PFSK-1 (cell line): ENCODE measurements at regions not wholly inside any gene's neighbourhood (a gene's known extent, or its start where the extent isn't known, plus 50 kb on each side); places are given as distances from the start of the nearest gene placed in this dataset.
A peak's percentile ranks its signal among the peaks of the same experiment; 100 is the strongest.

Experiments used
- POLR2AphosphoS5 ChIP-seq: IDR thresholded peaks from 2 replicates; pipeline ENCODE4 v1.6.1; 2012; ENCODE audit warnings: low read depth, mild to moderate bottlenecking, control low read depth, low read length, moderate library complexity
- TAF1 ChIP-seq: IDR thresholded peaks from 2 replicates; pipeline ENCODE4 v1.6.1; 2012; ENCODE audit warnings: low read length, control low read depth, borderline replicate concordance; ENCODE audit not compliant: insufficient read depth
- TF ChIP-seq, protein P1 (sequence below), 2 experiments: IDR thresholded peaks; 2 replicates each; pipeline versions ENCODE4 v1.6.1 to v1.8.0; 2011 to 2012; ENCODE audit warnings: low read depth in 2 of 2, low read length in 2 of 2, control low read depth in 1 of 2, inconsistent platforms in 1 of 2, mild to moderate bottlenecking in 1 of 2, moderate library complexity in 1 of 2; ENCODE audit not compliant: insufficient read depth in 1 of 2

DNA sequence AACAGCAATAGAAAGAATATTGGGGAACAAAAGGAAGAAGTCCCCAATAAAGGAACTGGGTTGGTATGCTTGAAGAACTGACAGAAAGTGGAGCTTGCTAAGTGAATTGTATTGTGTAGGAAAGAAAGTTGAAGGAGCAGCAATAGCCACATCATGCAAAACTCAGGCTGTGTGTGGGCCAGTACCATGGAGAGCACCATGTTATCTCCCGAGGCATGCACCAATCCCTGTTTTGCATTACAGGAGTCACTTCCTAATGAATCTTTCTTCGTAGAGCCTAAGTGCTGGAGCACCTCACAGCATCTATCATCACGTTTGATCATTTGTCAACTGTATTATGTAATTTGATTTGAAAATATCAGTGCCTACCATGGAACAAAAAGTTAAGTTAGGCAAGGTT, 137.7 kb upstream of the NMUR2 start:
- TF ChIP-seq, protein P1, sequence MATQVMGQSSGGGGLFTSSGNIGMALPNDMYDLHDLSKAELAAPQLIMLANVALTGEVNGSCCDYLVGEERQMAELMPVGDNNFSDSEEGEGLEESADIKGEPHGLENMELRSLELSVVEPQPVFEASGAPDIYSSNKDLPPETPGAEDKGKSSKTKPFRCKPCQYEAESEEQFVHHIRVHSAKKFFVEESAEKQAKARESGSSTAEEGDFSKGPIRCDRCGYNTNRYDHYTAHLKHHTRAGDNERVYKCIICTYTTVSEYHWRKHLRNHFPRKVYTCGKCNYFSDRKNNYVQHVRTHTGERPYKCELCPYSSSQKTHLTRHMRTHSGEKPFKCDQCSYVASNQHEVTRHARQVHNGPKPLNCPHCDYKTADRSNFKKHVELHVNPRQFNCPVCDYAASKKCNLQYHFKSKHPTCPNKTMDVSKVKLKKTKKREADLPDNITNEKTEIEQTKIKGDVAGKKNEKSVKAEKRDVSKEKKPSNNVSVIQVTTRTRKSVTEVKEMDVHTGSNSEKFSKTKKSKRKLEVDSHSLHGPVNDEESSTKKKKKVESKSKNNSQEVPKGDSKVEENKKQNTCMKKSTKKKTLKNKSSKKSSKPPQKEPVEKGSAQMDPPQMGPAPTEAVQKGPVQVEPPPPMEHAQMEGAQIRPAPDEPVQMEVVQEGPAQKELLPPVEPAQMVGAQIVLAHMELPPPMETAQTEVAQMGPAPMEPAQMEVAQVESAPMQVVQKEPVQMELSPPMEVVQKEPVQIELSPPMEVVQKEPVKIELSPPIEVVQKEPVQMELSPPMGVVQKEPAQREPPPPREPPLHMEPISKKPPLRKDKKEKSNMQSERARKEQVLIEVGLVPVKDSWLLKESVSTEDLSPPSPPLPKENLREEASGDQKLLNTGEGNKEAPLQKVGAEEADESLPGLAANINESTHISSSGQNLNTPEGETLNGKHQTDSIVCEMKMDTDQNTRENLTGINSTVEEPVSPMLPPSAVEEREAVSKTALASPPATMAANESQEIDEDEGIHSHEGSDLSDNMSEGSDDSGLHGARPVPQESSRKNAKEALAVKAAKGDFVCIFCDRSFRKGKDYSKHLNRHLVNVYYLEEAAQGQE (IDR thresholded peaks at IDR 0.05; ENCODE audit: insufficient read depth in 1 of 2, low read depth in 2 of 2, low read length in 2 of 2), result peak; percentile 91 to 95
- TF ChIP-seq POLR2AphosphoS5 (no peak), TAF1 (no peak)
